NCI-H460 (cell line): ENCODE measurements at regions not wholly inside any gene's neighbourhood (a gene's known extent, or its start where the extent isn't known, plus 50 kb on each side); places are given as distances from the start of the nearest gene placed in this dataset.
A peak's percentile ranks its signal among the peaks of the same experiment; 100 is the strongest.
"Not testable (repeated sequence)": the region's sequence is repeated elsewhere in the genome, so short reads cannot be mapped to it uniquely, and the experiment has no call there.

Source experiments
- DNase-seq: peaks from one replicate; pipeline ENCODE4 v3.0.0-alpha.2; 2016; ENCODE audit warnings: low read depth; ENCODE audit errors: extremely low read depth

DNA sequence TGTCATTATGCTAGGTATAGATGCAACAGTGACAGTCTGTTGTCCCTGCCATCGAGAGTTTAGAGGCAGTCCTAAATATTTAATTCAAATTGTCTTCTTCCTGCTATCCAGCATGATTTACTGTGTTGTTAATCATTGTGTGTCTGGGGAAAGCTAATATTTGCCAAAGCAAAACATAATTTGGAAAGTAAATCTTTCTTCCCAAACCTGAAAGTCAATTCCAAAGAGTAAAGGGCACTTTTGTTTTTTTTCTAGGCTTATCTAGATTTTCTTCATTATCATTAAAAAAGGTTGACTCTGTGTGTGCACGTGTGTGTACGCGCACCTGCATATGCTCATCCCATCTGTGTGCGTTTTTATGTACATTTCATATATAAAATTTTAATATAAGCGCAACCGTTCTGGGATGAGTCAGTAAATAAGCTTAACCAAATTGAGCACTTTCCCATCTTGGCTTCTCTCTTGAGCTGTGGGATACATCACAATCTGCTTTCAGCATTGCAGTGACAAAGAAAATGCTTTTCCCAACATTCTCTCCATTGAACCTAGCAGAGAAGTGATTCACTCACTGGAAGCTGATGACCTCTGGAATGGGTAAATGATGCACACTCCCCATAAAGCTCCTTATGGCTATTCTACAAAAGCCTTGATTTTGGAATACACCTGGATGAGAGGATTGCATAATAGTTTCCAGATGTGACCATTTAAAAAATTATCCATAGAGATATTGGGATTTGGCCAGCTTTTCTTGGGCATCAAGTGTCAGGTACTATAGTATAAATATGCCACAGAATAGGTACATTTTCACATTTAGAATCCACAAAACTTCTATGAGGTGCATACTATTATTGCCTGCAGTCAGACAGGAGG, 488.4 kb downstream of the ADCYAP1 start:
- no peak for DNase-seq

DNA sequence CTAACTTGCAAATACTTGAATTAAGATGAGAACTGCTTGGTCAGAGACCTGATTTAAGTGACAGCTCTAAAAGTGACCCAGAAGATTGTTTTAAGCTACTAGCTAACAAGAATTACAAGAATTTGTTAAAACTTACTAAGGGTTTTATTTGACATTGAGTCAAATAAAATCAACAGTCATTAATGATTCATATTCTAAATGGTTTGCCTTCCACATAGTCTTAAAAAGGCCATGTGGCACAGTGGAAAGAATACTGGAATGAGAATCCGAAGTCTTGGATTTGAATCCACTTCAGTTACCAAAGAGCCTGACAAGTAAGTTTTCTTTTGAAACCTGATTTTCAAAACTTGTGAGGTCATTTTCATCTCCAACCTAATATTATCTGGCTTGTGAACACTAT, 489.3 kb downstream of the ADCYAP1 start:
- DNase-seq: no peak

GRCh38 chr18:1394426-1394825, 489.8 kb downstream of the ADCYAP1 start:
- DNase-seq: no peak

DNA sequence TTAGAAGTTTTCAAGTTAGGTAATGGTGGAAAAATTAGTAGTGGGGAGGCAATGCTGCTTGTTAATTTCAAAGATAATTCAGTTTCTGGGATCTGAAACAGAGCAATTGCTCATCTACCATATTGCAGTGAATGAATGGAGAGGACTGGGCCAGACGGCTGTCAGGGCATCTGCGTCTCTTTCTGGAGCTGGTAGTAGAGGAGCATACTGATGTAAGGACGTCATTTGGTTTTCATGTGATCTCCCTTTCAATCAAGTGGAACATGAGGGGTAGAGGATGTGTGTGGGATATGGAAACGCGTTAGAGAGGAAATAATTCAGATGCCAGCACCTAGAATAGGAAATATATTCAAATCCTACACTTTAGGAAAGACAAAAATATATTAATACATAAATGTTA, 490.3 kb downstream of the ADCYAP1 start:
- no peak for DNase-seq

DNA sequence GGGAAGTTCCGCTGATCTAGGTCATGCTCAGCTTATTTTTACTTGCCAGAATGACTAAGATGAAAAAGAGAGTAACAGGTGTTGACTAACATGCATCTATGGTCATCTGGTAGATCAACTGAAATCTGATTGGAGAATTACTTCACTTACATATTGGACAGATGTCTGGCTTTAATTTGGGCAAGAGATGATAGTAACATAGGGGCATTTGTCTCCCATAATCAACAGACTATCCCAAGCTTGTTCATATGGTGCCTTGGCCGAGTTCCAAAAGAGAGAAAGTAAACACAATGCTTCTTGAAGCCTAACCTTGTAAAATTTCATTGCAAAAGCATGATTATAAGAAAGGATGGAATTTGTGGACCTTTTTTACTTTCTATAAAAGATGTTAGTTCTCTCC, 503.7 kb downstream of the ADCYAP1 start:
- no peak for DNase-seq

GRCh38 chr18:1412655-1413322, 508.1 kb downstream of the ADCYAP1 start:
- DNase-seq: no peak

DNA sequence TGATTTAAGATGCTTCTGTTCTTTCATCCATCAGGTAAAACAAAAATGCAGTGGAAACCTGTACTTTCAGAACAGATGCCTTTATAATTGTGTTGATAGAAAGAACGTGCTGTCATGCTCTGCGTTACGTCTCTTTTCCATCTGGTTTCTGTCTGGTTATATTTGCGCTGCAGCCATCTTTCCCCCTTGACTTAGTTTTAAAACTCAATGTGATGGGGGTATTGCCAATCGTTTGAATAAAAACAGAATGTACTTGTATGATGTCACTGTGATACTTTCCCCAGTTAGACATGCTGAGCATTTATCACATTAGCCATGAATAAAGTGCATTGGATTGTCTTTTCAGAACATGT, 508.6 kb downstream of the ADCYAP1 start:
- no peak for DNase-seq

- DNase-seq: no peak
These were observed 511.4 kb downstream of the ADCYAP1 start for GRCh38 chr18:1416074-1416473.

DNA sequence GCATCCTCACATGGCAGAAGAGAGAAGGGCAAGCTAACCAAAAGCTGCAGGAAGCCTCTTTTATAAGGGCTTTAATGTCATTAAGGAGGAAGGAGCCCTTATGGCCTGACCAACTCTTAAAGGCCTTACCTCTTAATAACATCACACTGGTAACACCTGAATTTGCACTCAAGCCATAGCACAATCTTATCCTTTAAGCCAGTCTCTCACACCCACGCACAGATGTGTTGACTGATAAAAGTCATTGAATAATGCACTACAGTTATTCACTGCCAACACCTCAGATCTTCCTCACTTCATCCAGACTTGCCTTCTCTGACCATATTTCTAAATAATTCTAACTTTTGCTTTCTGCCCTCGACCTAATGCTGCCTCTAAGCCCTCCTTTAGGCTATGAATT, 516.8 kb downstream of the ADCYAP1 start:
- no peak for DNase-seq

- no peak for DNase-seq
These were observed 518.0 kb downstream of the ADCYAP1 start for GRCh38 chr18:1422634-1423033.

DNA sequence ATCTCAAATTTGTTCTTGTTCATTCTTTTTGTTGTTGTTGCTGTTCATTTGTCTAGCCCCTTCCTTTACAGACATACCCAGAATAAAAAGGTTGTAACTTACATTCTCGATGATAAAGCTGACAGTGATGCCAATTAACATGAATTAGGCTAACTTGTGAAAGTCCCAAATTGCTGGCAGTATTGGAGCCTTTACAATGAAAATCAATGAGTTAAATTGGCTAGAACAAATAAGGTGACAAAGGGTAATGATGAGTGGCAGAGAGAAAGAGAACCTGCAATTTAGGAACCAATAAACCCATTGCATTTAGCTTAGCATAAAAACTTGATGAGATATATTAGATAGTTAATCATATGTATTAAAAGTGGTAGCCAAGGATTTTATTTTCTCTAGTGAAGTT, 521.0 kb downstream of the ADCYAP1 start:
- no peak for DNase-seq

GRCh38 chr18:1435487-1435886, 530.8 kb downstream of the ADCYAP1 start:
- no peak for DNase-seq

DNA sequence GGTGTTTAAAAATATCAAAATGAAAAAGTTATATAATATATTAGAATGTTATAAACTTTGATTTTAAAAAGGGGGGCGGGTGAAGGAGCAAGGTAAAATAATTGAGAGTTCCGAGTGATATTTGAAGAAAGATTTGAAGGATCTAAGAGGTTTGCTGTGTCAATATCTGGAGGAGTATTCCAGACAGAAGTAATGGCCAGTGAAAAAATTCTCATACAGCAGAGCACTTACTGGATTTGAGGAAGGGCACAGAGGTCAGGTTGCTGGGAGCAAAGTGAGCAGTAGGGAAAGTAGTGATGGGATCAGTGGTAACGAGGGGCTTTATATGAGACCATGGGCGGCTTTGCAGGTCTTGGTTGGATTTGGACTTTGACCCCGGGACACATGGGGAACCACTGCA, 531.5 kb downstream of the ADCYAP1 start:
- no peak for DNase-seq

- DNase-seq: peak; percentile 14
These were observed 533.8 kb downstream of the ADCYAP1 start for GRCh38 chr18:1438458-1438910.

DNA sequence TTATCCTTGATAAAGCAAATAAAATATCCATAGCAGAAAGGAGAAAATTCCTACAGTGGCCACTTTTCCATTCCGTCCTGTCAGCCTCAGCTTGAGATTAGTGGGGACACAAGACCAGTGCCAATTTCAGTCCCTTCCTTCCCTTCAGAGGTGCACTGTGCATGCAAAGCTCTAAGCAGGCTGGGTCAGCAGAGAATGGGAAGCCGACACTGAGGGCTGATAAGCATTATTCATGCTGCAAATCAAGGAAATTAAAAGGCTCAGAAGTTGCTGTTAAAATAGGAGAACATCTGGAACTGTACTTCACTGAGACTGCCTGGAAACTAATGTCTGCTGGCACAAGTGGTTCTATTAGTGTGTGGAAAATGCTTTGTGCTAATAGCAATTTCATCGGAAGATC, 534.3 kb downstream of the ADCYAP1 start:
- no peak for DNase-seq

DNA sequence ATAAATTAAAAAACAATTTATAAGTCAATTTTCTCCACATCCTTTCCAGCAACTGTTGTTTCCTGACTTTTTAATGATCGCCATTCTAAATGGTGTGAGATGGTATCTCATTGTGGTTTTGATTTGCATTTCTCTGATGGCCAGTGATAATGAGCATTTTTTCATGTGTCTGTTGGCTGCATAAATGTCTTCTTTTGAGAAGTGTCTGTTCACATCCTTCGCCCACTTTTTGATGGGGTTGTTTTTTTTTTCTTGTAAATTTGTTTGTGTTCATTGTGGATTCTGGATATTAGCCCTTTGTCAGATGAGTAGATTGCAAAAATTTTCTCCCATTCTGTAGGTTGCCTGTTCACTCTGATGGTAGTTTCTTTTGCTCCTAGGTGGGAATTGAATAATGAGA, 539.4 kb downstream of the ADCYAP1 start:
- not testable (repeated sequence) for DNase-seq

GRCh38 chr18:1446765-1447164, 542.1 kb downstream of the ADCYAP1 start:
- DNase-seq: no peak

DNA sequence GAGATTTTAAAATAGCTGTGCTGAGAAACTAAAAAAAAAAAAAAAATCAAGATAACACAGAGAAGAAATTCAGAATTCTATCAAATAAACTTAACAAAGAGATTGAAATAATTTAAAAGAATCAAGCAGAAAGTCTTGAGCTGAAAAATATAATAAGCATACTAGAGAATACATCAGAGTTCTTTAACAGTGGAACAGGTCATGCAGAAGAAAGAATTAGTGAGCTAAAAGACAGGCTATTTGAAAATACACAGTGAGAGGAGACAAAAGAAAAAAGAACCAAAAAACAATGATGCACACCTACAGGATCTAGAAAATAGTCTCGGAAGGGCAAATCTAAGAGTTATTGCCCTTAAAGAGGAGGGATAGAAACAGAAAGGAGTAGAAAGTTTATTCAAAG, 548.1 kb downstream of the ADCYAP1 start:
- DNase-seq: no peak

DNA sequence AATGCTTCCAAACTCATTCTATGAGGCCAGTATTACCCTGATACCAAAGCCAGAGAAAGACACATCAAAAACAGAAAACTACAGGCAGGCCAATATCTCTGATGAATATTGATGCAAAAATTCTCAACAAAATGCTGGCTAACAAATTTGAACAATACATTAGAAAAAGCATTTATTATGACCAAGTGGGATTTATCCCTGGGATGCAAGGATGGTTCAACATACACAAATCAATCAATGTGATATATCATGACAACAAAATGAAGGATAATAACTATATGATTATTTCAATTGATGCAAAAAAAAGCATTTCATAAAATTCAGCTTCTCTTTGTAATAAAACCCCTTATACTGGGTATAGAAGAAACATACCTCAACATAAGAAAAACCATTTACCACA, 550.9 kb downstream of the ADCYAP1 start:
- no peak for DNase-seq

GRCh38 chr18:1458547-1458946, 553.9 kb downstream of the ADCYAP1 start:
- no peak for DNase-seq

GRCh38 chr18:1463981-1464380, 559.3 kb downstream of the ADCYAP1 start:
- DNase-seq: no peak
